HCT116 (cell line): ENCODE measurements at regions not wholly inside any gene's neighbourhood (a gene's known extent, or its start where the extent isn't known, plus 50 kb on each side); places are given as distances from the start of the nearest gene placed in this dataset.

ENCODE experiments used
- EGR1 ChIP-seq: IDR thresholded peaks from 2 replicates; pipeline ENCODE4 v1.6.1; 2012; ENCODE audit warnings: low read depth
- EZH2 ChIP-seq: fragments of 200-600 bp; sonication (generic); IDR thresholded peaks from 2 replicates; pipeline ENCODE4 v1.6.1; 2017; ENCODE audit warnings: antibody characterized with exemption, mixed run types
- EZH2phosphoT487 ChIP-seq: fragments of 200-600 bp; IDR thresholded peaks from 2 replicates; pipeline ENCODE4 v1.6.1; 2018; ENCODE audit warnings: antibody characterized with exemption, borderline replicate concordance
- FOSL1 ChIP-seq: IDR thresholded peaks from 2 replicates; pipeline ENCODE4 v1.6.1; 2012; ENCODE audit warnings: low read depth
- JUND ChIP-seq: IDR thresholded peaks from 2 replicates; pipeline ENCODE4 v1.6.1; 2012
- POLR2A ChIP-seq: IDR thresholded peaks from 2 replicates; pipeline ENCODE4 v1.7.0; 2011; ENCODE audit warnings: borderline replicate concordance; ENCODE audit not compliant: insufficient read depth, insufficient read length; ENCODE audit errors: extremely low read depth
- POLR2AphosphoS5 ChIP-seq: IDR thresholded peaks from 2 replicates; pipeline ENCODE4 v1.6.1; 2011; ENCODE audit warnings: mild to moderate bottlenecking, low read depth, low read length, moderate library complexity
- TCF7L2 ChIP-seq: IDR thresholded peaks from 2 replicates; pipeline ENCODE4 v1.7.0; 2011; ENCODE audit warnings: borderline replicate concordance, inconsistent platforms; ENCODE audit not compliant: insufficient read depth, insufficient read length; ENCODE audit errors: extremely low read depth
- YY1 ChIP-seq: IDR thresholded peaks from 2 replicates; pipeline ENCODE4 v1.6.1; 2011; ENCODE audit warnings: low read length, low read depth, moderate library complexity, mild to moderate bottlenecking; ENCODE audit not compliant: insufficient replicate concordance; ENCODE audit errors: extremely low read depth
- ZNF274 ChIP-seq: fragments of 200-500 bp; sonication (Bioruptor generic); IDR thresholded peaks from 2 replicates; pipeline ENCODE4 v1.6.1; 2014; ENCODE audit warnings: mild to moderate bottlenecking, low read depth, low read length, inconsistent platforms
- TF ChIP-seq, protein P1 (sequence below), 3 experiments: fragments of 200-600 bp in 1 of 3; sonication (generic) in 1 of 3; IDR thresholded peaks in 2 of 3; conservative IDR thresholded peaks in 1 of 3; 2 replicates each; pipeline ENCODE4 v1.5.1; 2012 to 2017; ENCODE audit warnings: low read depth in 2 of 3, low read length in 2 of 3, antibody characterized with exemption in 1 of 3, borderline replicate concordance in 1 of 3, control low read depth in 1 of 3, mild to moderate bottlenecking in 1 of 3, mixed read lengths in 1 of 3, mixed run types in 1 of 3, moderate library complexity in 1 of 3; ENCODE audit not compliant: insufficient read depth in 1 of 3
- TF ChIP-seq, protein P2 (sequence below): IDR thresholded peaks from 2 replicates; pipeline ENCODE4 v1.6.1; 2012; ENCODE audit warnings: low read depth

DNA sequence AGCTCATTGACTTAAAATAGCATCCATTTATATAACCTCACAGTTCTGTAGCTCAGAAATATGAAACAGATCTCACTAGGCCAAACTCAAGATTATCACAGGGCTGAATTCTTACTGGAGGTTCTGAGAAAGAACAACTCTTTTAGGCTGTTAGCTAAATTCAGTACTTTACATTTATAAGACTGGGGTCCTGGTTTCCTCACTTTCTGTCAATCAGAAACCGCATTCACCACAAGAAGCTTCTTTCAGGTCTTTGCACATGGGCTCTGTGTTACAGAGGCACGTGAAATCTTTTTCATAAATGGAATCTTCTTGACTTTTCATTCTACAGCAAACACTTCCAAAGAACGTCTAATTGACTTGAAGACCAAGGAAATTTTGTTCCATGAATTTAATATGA lies 876.3 kb upstream of the FOXG1 start:
- no peak for TF ChIP-seq EZH2phosphoT487
- TF ChIP-seq, protein P1, sequence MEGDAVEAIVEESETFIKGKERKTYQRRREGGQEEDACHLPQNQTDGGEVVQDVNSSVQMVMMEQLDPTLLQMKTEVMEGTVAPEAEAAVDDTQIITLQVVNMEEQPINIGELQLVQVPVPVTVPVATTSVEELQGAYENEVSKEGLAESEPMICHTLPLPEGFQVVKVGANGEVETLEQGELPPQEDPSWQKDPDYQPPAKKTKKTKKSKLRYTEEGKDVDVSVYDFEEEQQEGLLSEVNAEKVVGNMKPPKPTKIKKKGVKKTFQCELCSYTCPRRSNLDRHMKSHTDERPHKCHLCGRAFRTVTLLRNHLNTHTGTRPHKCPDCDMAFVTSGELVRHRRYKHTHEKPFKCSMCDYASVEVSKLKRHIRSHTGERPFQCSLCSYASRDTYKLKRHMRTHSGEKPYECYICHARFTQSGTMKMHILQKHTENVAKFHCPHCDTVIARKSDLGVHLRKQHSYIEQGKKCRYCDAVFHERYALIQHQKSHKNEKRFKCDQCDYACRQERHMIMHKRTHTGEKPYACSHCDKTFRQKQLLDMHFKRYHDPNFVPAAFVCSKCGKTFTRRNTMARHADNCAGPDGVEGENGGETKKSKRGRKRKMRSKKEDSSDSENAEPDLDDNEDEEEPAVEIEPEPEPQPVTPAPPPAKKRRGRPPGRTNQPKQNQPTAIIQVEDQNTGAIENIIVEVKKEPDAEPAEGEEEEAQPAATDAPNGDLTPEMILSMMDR (IDR thresholded peaks at IDR 0.05 in 2 of 3, conservative IDR thresholded peaks at IDR 0.05 in 1 of 3; ENCODE audit: borderline replicate concordance in 1 of 3, insufficient read depth in 1 of 3, low read depth in 2 of 3, low read length in 2 of 3): no peak
- TF ChIP-seq, protein P2, sequence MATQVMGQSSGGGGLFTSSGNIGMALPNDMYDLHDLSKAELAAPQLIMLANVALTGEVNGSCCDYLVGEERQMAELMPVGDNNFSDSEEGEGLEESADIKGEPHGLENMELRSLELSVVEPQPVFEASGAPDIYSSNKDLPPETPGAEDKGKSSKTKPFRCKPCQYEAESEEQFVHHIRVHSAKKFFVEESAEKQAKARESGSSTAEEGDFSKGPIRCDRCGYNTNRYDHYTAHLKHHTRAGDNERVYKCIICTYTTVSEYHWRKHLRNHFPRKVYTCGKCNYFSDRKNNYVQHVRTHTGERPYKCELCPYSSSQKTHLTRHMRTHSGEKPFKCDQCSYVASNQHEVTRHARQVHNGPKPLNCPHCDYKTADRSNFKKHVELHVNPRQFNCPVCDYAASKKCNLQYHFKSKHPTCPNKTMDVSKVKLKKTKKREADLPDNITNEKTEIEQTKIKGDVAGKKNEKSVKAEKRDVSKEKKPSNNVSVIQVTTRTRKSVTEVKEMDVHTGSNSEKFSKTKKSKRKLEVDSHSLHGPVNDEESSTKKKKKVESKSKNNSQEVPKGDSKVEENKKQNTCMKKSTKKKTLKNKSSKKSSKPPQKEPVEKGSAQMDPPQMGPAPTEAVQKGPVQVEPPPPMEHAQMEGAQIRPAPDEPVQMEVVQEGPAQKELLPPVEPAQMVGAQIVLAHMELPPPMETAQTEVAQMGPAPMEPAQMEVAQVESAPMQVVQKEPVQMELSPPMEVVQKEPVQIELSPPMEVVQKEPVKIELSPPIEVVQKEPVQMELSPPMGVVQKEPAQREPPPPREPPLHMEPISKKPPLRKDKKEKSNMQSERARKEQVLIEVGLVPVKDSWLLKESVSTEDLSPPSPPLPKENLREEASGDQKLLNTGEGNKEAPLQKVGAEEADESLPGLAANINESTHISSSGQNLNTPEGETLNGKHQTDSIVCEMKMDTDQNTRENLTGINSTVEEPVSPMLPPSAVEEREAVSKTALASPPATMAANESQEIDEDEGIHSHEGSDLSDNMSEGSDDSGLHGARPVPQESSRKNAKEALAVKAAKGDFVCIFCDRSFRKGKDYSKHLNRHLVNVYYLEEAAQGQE: no peak
- no peak for TF ChIP-seq POLR2A
- TF ChIP-seq POLR2AphosphoS5: no peak
- TF ChIP-seq EZH2: no peak
- no peak for TF ChIP-seq JUND
- TF ChIP-seq TCF7L2: no peak
- no peak for TF ChIP-seq ZNF274
- TF ChIP-seq FOSL1: no peak
- TF ChIP-seq EGR1: no peak
- TF ChIP-seq YY1: no peak
